ENCODE measurements at regions not wholly inside any gene's neighbourhood (a gene's known extent, or its start where the extent isn't known, plus 50 kb on each side); places are given as distances from the start of the nearest gene placed in this dataset.
"Not testable (repeated sequence)": the region's sequence is repeated elsewhere in the genome, so short reads cannot be mapped to it uniquely, and the experiment has no call there.

DNA sequence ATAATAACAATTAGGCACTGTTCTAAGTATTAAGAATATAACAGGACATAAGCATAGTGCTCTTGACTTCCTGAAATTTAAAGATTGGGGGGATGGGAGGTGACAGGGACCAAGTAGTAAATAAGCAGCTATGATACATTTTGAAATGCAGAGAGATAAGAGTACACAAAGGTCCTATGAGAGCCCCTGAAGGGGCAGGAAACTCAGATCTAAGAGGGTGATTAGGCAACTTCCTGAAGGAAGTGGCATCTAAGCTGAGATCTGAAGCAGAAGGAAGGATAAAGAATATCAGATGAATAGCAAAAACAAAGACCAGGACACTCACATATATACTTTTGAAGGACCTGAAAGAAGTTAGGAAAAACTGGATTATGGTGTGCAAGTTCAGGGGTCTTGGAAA, 415.2 kb upstream of the FRG2C start:
- no peak overlapping the region for H3K4ac ChIP-seq (ENCODE audit: low read depth, low read length)
- H3K4me1 ChIP-seq (ENCODE audit: control insufficient read depth, low read depth, low read length) = no peaks in the 10 kb centered on the region
- no peaks in the 10 kb centered on the region for H3K79me2 ChIP-seq (ENCODE audit: control insufficient read depth, insufficient read depth, low read length)
- H3K56ac ChIP-seq (ENCODE audit: low read length) = no peak overlapping the region
- H3K18ac ChIP-seq (ENCODE audit: low read length) = no peak overlapping the region
- no peak overlapping the region for H4K5ac ChIP-seq (ENCODE audit: low read length)
- no peak overlapping the region for H3K4me2 ChIP-seq (ENCODE audit: low read length)
- H3K36me3 ChIP-seq (ENCODE audit: control insufficient read depth, insufficient read depth, low read length) = no peaks in the 10 kb centered on the region
- no peak for DNase-seq
- H3K23ac ChIP-seq (ENCODE audit: low read length) = no peak overlapping the region
- no peak overlapping the region for H2BK15ac ChIP-seq (replicated peaks; ENCODE audit: low read depth)
- no peaks in the 10 kb centered on the region for H3K79me1 ChIP-seq (ENCODE audit: low read length)
- no peak overlapping the region for H2BK120ac ChIP-seq (ENCODE audit: low read depth, low read length)
- no peak overlapping the region for H3K9ac ChIP-seq (ENCODE audit: low read length)
- H2BK5ac ChIP-seq (ENCODE audit: low read length) = no peak overlapping the region
- no peak overlapping the region for H3K4me3 ChIP-seq (ENCODE audit: low read length)
- H2AK5ac ChIP-seq (ENCODE audit: low read length) = no peak overlapping the region
- no peak overlapping the region for H4K8ac ChIP-seq (ENCODE audit: low read depth, low read length)
- H3K27ac ChIP-seq (ENCODE audit: low read depth, low read length) = no peak overlapping the region
- H3K27me3 ChIP-seq (ENCODE audit: insufficient read depth, low read length, poor library complexity) = no peaks in the 10 kb centered on the region

DNA sequence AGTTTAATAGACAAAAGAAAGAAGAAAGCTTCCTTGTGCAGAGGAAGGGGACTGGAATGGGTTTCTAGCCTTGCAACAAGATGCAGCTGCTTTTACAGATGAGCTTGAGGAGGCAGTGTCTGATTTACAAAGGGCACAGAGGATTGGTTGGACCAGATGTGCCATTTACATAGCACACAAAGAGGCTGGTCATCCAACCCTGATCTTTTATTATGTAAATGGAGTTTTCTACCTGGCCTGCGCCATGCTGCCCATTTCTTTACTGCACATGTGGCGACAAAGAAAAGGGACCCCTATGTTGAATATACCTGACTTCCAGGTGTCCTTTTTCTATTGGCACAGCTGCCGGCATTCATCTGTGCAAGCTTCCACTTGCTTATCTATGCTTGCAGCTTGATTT, 409.4 kb upstream of the FRG2C start:
- Histone ChIP-seq H3K79me2 (ENCODE audit: control insufficient read depth, insufficient read depth, low read length) (no peaks in the 10 kb centered on the region), H3K56ac (ENCODE audit: low read length) (no peak overlapping the region), H4K5ac (ENCODE audit: low read length) (no peak overlapping the region), H3K4me2 (ENCODE audit: low read length) (no peak overlapping the region), H3K36me3 (ENCODE audit: control insufficient read depth, insufficient read depth, low read length) (no peaks in the 10 kb centered on the region), H3K27ac (ENCODE audit: low read depth, low read length) (no peak overlapping the region), H3K79me1 (ENCODE audit: low read length) (no peaks in the 10 kb centered on the region), H3K4me3 (ENCODE audit: low read length) (no peak overlapping the region), H3K4ac (ENCODE audit: low read depth, low read length) (no peak overlapping the region), H2BK15ac (replicated peaks; ENCODE audit: low read depth) (no peak overlapping the region), H2BK120ac (ENCODE audit: low read depth, low read length) (no peak overlapping the region), H3K27me3 (ENCODE audit: insufficient read depth, low read length, poor library complexity) (no peaks in the 10 kb centered on the region), H3K23ac (ENCODE audit: low read length) (no peak overlapping the region), H2AK5ac (ENCODE audit: low read length) (no peak overlapping the region), H4K8ac (ENCODE audit: low read depth, low read length) (no peak overlapping the region), H3K4me1 (ENCODE audit: control insufficient read depth, low read depth, low read length) (no peaks in the 10 kb centered on the region), H3K18ac (ENCODE audit: low read length) (no peak overlapping the region), H2BK5ac (ENCODE audit: low read length) (no peak overlapping the region), H3K9ac (ENCODE audit: low read length) (no peak overlapping the region)
- no CpG with 5 or more reads among the region's 3 CpGs for whole genome bisulfite sequencing (ENCODE audit: extremely low coverage, insufficient coverage, low lambda C conversion rate)
- DNase-seq = no peak

DNA sequence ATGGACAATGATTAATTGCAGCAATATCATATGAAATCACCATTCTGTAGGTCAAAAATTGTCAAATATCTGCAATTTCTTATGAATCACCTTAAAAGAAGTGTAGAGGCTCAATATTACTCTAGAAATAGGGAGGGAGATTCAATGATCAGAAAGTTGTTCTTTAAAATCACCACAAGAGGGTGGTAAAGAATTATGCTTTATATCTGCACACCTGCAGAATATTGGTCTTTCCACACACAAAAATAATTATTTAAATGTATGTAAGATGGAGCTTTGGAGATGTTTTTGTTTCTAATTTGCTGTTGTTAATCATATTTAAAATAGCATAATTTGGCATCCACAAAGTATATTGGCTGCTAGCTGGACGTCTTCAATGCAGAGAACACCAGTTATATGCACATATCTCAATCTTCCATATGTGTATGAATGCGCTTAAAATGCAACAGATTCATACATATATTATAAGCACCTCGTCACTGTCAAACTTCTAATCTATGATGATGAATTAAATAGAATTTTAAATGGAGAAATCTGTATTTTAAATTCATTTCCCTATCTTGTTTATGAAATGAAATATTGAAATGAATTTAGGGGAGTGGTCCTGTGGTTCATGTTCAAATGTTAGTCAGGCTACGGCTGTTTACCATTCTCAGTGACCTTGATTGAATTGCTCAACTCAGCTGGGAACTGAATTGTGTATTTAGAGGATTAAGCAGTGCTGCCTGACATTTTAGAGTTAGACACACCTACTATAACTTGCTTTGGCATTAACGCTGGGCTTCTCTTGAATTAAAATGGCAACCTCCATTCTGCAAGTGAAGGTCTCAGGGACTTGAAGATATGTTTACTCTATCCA, 405.1 kb upstream of the FRG2C start:
- H3K79me1 ChIP-seq (ENCODE audit: low read length); H2BK5ac ChIP-seq (ENCODE audit: low read length); H2BK120ac ChIP-seq (ENCODE audit: low read depth, low read length); DNase-seq; H3K27ac ChIP-seq (ENCODE audit: low read depth, low read length); H3K4me3 ChIP-seq (ENCODE audit: low read length); H3K4me1 ChIP-seq (ENCODE audit: control insufficient read depth, low read depth, low read length); H3K79me2 ChIP-seq (ENCODE audit: control insufficient read depth, insufficient read depth, low read length); H3K9ac ChIP-seq (ENCODE audit: low read length); H2BK15ac ChIP-seq (replicated peaks; ENCODE audit: low read depth); H2AK5ac ChIP-seq (ENCODE audit: low read length); H3K36me3 ChIP-seq (ENCODE audit: control insufficient read depth, insufficient read depth, low read length); H3K4me2 ChIP-seq (ENCODE audit: low read length); H4K8ac ChIP-seq (ENCODE audit: low read depth, low read length); H3K23ac ChIP-seq (ENCODE audit: low read length); H3K4ac ChIP-seq (ENCODE audit: low read depth, low read length); H3K56ac ChIP-seq (ENCODE audit: low read length); H3K18ac ChIP-seq (ENCODE audit: low read length); H4K5ac ChIP-seq (ENCODE audit: low read length); H3K27me3 ChIP-seq (ENCODE audit: insufficient read depth, low read length, poor library complexity): not testable (repeated sequence)
- no CpG with 5 or more reads among the region's 5 CpGs for WGBS (ENCODE audit: extremely low coverage, insufficient coverage, low lambda C conversion rate)

DNA sequence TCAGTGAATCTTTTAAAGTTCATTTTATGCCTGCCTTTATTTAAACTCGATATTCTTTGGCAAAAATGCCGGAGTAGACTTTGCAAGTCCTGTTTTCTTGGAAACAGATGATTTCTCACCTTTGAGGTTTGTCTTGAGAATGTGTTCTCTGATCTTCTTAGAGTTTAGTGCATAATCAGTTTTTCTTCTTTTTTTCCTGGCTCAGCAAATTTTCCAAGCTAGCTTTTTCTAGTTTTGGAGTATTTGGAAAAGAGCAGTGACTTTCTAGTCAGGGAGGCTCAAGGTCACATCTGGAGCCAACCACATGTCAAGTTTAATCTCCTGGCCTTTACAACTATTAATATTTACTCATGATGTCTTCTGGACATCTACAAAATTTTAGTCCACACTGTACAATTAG, 403.2 kb upstream of the FRG2C start:
- not testable (repeated sequence) for H3K23ac ChIP-seq (ENCODE audit: low read length); H4K8ac ChIP-seq (ENCODE audit: low read depth, low read length); H3K27me3 ChIP-seq (ENCODE audit: insufficient read depth, low read length, poor library complexity); H3K18ac ChIP-seq (ENCODE audit: low read length); H3K4ac ChIP-seq (ENCODE audit: low read depth, low read length); H3K36me3 ChIP-seq (ENCODE audit: control insufficient read depth, insufficient read depth, low read length); H3K4me2 ChIP-seq (ENCODE audit: low read length); H2AK5ac ChIP-seq (ENCODE audit: low read length); H3K4me1 ChIP-seq (ENCODE audit: control insufficient read depth, low read depth, low read length); H4K5ac ChIP-seq (ENCODE audit: low read length); H3K79me2 ChIP-seq (ENCODE audit: control insufficient read depth, insufficient read depth, low read length); H3K27ac ChIP-seq (ENCODE audit: low read depth, low read length); H2BK15ac ChIP-seq (replicated peaks; ENCODE audit: low read depth); H3K9ac ChIP-seq (ENCODE audit: low read length); DNase-seq; H2BK5ac ChIP-seq (ENCODE audit: low read length); H3K4me3 ChIP-seq (ENCODE audit: low read length); H3K56ac ChIP-seq (ENCODE audit: low read length); H2BK120ac ChIP-seq (ENCODE audit: low read depth, low read length); H3K79me1 ChIP-seq (ENCODE audit: low read length)
- no CpG with 5 or more reads among the region's 2 CpGs for WGBS (ENCODE audit: extremely low coverage, insufficient coverage, low lambda C conversion rate)

DNA sequence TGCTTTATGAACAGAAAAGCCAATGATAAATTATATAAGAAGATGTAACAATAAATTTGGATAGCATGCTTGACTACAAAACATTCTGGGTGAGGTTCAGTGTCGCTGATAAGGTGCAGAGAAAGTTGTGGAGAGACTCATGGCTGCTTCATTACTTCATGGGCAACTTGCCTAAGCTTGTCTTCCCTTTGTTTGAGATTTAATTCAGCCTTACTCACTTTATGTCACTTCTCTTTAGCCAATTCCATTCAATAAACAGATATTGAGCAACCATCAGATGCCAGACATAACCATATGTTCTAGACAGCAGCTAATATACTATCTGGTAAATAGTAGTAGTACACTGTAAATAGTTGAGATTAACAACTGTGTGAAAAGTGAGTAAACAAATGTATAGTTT, 401.5 kb upstream of the FRG2C start:
- Histone ChIP-seq H3K4me2 (ENCODE audit: low read length) (no peak overlapping the region), H3K36me3 (ENCODE audit: control insufficient read depth, insufficient read depth, low read length) (no peaks in the 10 kb centered on the region), H3K79me1 (ENCODE audit: low read length) (no peaks in the 10 kb centered on the region), H3K4me3 (ENCODE audit: low read length) (no peak overlapping the region), H3K4me1 (ENCODE audit: control insufficient read depth, low read depth, low read length) (no peaks in the 10 kb centered on the region), H2BK15ac (replicated peaks; ENCODE audit: low read depth) (no peak overlapping the region), H3K27me3 (ENCODE audit: insufficient read depth, low read length, poor library complexity) (no peaks in the 10 kb centered on the region), H3K79me2 (ENCODE audit: control insufficient read depth, insufficient read depth, low read length) (no peaks in the 10 kb centered on the region), H2AK5ac (ENCODE audit: low read length) (no peak overlapping the region), H3K27ac (ENCODE audit: low read depth, low read length) (no peak overlapping the region), H4K8ac (ENCODE audit: low read depth, low read length) (no peak overlapping the region), H2BK5ac (ENCODE audit: low read length) (no peak overlapping the region), H4K5ac (ENCODE audit: low read length) (no peak overlapping the region), H3K9ac (ENCODE audit: low read length) (no peak overlapping the region), H3K23ac (ENCODE audit: low read length) (no peak overlapping the region), H3K18ac (ENCODE audit: low read length) (no peak overlapping the region), H3K4ac (ENCODE audit: low read depth, low read length) (no peak overlapping the region), H2BK120ac (ENCODE audit: low read depth, low read length) (no peak overlapping the region), H3K56ac (ENCODE audit: low read length) (no peak overlapping the region)
- WGBS (ENCODE audit: extremely low coverage, insufficient coverage, low lambda C conversion rate) = no CpG with 5 or more reads among the region's 1 CpG
- DNase-seq = no peak

DNA sequence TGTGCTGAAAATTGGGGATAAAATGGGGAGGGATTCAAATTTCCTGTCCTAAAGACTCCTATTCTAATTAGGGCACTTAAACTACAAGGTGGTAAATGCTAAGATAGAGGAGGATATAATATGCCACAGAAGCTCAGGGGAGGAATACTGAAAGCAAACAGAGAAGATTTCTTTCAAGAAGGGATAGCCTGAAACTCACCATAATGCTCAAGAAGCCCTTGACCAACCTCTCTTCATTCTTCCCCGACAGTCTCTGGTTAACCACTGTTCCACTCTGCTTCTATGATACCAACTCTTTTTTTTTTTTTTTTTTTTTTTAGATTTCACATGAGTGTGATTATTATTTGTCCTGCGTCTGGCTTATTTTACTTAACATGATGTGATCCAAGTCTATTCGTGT, 398.2 kb upstream of the FRG2C start:
- Histone ChIP-seq H3K4ac (ENCODE audit: low read depth, low read length) (no peak overlapping the region), H3K79me1 (ENCODE audit: low read length) (no peaks in the 10 kb centered on the region), H3K27me3 (ENCODE audit: insufficient read depth, low read length, poor library complexity) (no peaks in the 10 kb centered on the region), H3K36me3 (ENCODE audit: control insufficient read depth, insufficient read depth, low read length) (no peaks in the 10 kb centered on the region), H3K4me3 (ENCODE audit: low read length) (no peak overlapping the region), H2BK120ac (ENCODE audit: low read depth, low read length) (no peak overlapping the region), H3K4me1 (ENCODE audit: control insufficient read depth, low read depth, low read length) (no peaks in the 10 kb centered on the region), H2BK5ac (ENCODE audit: low read length) (no peak overlapping the region), H3K23ac (ENCODE audit: low read length) (no peak overlapping the region), H3K79me2 (ENCODE audit: control insufficient read depth, insufficient read depth, low read length) (no peaks in the 10 kb centered on the region), H2BK15ac (replicated peaks; ENCODE audit: low read depth) (no peak overlapping the region), H2AK5ac (ENCODE audit: low read length) (no peak overlapping the region), H3K9ac (ENCODE audit: low read length) (no peak overlapping the region), H3K18ac (ENCODE audit: low read length) (no peak overlapping the region), H3K4me2 (ENCODE audit: low read length) (no peak overlapping the region), H3K56ac (ENCODE audit: low read length) (no peak overlapping the region), H3K27ac (ENCODE audit: low read depth, low read length) (no peak overlapping the region), H4K8ac (ENCODE audit: low read depth, low read length) (no peak overlapping the region), H4K5ac (ENCODE audit: low read length) (no peak overlapping the region)
- no CpG with 5 or more reads among the region's 3 CpGs for WGBS (ENCODE audit: extremely low coverage, insufficient coverage, low lambda C conversion rate)
- no peak for DNase-seq

Data from mesendoderm (in vitro differentiated cells).